ENCODE measurements at regions not wholly inside any gene's neighbourhood (a gene's known extent, or its start where the extent isn't known, plus 50 kb on each side); places are given as distances from the start of the nearest gene placed in this dataset.

- TF ChIP-seq E4F1 (IDR thresholded peaks at IDR 0.05; ENCODE audit: borderline replicate concordance, partially characterized antibody), result no peak
- TF ChIP-seq SMAD5 (IDR thresholded peaks at IDR 0.05; ENCODE audit: low read depth), result no peak
- no peak for TF ChIP-seq RFX5 (IDR thresholded peaks at IDR 0.05; ENCODE audit: low read depth, low read length)
Measured at GRCh38 chr1:82390627-82391026, 589.9 kb downstream of the ADGRL2 start (continued).

GRCh38 chr1:82388679-82389078 lies 587.9 kb downstream of the ADGRL2 start:
- ChIA-PET RAD21 (ENCODE audit: unreplicated experiment) (no interaction called here), CTCF (interaction anchor here (0.7 kb wide), 1 partner anchor 72 kb away, joined by 3 read pairs; no protein-coding TSS in a partner anchor), SMC1A (ENCODE audit: uncharacterized antibody, unreplicated experiment) (interaction anchor here (1.8 kb wide), 1 partner anchor 12 kb away, joined by 4 read pairs; no protein-coding TSS in a partner anchor), POLR2A (no interaction called here)
- DNase-seq (ENCODE audit: low read depth, low spot score), result no peak
- FAIRE-seq, result no peak
- Histone ChIP-seq H3K9ac (ENCODE audit: control insufficient read depth, insufficient read depth, low read length) (no peak overlapping the region), H2AFZ (ENCODE audit: control insufficient read depth, low read depth, low read length) (no peak overlapping the region), H3K4me1 (ENCODE audit: control insufficient read depth, insufficient read depth, low read length) (no peaks in the 10 kb centered on the region), H3K27me3 (replicated peaks in 1 of 2; ENCODE audit: control insufficient read depth in 2 of 2, insufficient read depth in 2 of 2, low read length in 1 of 2) (no peaks in the 10 kb centered on the region), H3K27ac (ENCODE audit: control insufficient read depth, insufficient read depth) (no peak overlapping the region), H3K4me2 (ENCODE audit: control insufficient read depth, insufficient read depth) (no peak overlapping the region), H3K79me2 (ENCODE audit: control insufficient read depth, insufficient read depth, low read length) (no peaks in the 10 kb centered on the region), H3K9me3 (replicated peaks; ENCODE audit: control insufficient read depth, insufficient read depth, low read length) (no peaks in the 10 kb centered on the region), H4K20me1 (ENCODE audit: control insufficient read depth, insufficient read depth) (no peaks in the 10 kb centered on the region), H3K36me3 (ENCODE audit: control insufficient read depth in 2 of 2, insufficient read depth in 2 of 2, low read length in 1 of 2) (no peaks in the 10 kb centered on the region), H3K4me3 (no peak overlapping the region)
- BruUV-seq (replicated peaks), result no TSS peak
- in situ Hi-C loops (cut with MboI) (no loop called here), intact Hi-C loops (cut with micrococcal nuclease; ENCODE audit: unreplicated experiment) (no loop called here)
- 78% methylated on average over 1 of the region's 1 CpG for WGBS (ENCODE audit: insufficient coverage, insufficient replicate concordance, low lambda C conversion rate, missing lambda C conversion rate)
- ATAC-seq, result no peak
- TF ChIP-seq PBX3 (IDR thresholded peaks at IDR 0.05; ENCODE audit: insufficient replicate concordance, low read depth, low read length) (no peak), ELK1 (IDR thresholded peaks at IDR 0.05; ENCODE audit: low read depth, low read length) (no peak), CEBPB (IDR thresholded peaks at IDR 0.05; ENCODE audit: borderline replicate concordance in 1 of 2, low read depth in 2 of 2, low read length in 2 of 2) (no peak), PKNOX1 (IDR thresholded peaks at IDR 0.05) (no peak), HDAC6 (IDR thresholded peaks at IDR 0.05; ENCODE audit: unreplicated experiment) (no peak), RB1 (IDR thresholded peaks at IDR 0.05; ENCODE audit: borderline replicate concordance) (no peak), TAF1 (IDR thresholded peaks at IDR 0.05; ENCODE audit: borderline replicate concordance, low read depth, low read length) (no peak), ZNF207 (IDR thresholded peaks at IDR 0.05; ENCODE audit: borderline replicate concordance) (no peak), ZBTB4 (CRISPR knock-in tag; IDR thresholded peaks at IDR 0.05) (no peak)
